GM10248 (cell line): ENCODE measurements at regions not wholly inside any gene's neighbourhood (a gene's known extent, or its start where the extent isn't known, plus 50 kb on each side); places are given as distances from the start of the nearest gene placed in this dataset.

ENCODE experiments used
- CTCF ChIA-PET: fragments of 300-600 bp; sonication (Branson Sonifier 250); formaldehyde crosslinking; extraction: SDS; loops from one replicate; lab custom pipeline; 2021; ENCODE audit warnings: antibody characterized with exemption; lab: Yijun Ruan, JAX
- POLR2A ChIA-PET: fragments of 350-650 bp; sonication (Branson Sonifier 250); formaldehyde crosslinking; extraction: SDS; loops from one replicate; lab custom pipeline; 2020; ENCODE audit warnings: antibody characterized with exemption; lab: Yijun Ruan, JAX
- DNase-seq: peaks from one replicate; pipeline ENCODE4 v3.0.0; 2012; ENCODE audit errors: extremely low spot score
- TF ChIP-seq, protein P1 (sequence below): IDR thresholded peaks from 2 replicates; pipeline ENCODE4 v1.5.1; 2012; ENCODE audit warnings: mild to moderate bottlenecking, low read depth; ENCODE audit errors: extremely low read depth, missing control alignments, control extremely low read depth

DNA sequence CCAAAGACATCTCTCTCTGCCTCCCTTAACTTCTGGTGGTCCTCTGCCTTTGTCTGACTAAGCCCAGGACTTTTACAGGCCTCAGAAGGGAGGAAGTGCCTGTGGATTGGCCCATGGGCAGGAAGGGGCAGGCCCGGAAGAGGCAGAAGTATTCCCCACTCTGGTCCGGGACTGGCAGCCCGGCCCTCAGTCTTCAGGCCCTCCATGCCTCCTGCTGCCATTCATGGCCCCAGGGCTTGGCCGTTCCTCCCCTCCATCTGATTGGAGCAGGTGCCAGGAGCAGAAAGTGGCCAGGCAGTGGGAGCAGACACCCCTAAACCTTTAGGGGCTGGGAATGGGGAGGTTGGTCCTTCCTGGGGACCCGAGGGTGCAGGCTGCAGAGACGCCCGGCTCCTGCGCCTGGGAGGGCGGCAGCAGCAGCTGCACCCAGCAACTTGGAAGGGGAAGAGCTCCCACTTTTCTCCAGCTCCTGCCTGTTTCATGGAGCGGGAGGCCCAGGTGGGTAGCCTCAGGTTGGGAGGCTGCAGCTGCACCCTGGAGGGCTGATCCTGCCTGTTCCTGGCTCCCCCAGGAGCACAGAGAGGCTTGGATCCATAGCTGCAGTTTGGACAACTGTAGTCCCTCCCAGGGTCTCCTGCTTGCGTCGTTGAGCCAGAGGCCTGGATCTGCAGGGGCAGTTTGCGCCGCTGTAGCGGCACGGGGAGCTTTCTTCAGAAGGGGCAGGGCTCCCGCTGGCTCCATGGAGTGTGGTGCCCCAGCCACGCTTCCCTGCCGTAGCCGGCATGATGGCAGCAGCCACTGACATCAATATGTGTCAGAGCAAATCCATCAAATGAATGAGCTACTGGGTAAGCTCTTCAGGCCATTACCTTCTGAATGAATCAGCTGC lies 661.5 kb upstream of the NUDT12 start:
- ChIA-PET CTCF (interaction anchor here (1.1 kb wide), 1 partner anchor 10 kb away, joined by 3 read pairs; no protein-coding TSS in a partner anchor), POLR2A (no interaction called here)
- TF ChIP-seq, protein P1, sequence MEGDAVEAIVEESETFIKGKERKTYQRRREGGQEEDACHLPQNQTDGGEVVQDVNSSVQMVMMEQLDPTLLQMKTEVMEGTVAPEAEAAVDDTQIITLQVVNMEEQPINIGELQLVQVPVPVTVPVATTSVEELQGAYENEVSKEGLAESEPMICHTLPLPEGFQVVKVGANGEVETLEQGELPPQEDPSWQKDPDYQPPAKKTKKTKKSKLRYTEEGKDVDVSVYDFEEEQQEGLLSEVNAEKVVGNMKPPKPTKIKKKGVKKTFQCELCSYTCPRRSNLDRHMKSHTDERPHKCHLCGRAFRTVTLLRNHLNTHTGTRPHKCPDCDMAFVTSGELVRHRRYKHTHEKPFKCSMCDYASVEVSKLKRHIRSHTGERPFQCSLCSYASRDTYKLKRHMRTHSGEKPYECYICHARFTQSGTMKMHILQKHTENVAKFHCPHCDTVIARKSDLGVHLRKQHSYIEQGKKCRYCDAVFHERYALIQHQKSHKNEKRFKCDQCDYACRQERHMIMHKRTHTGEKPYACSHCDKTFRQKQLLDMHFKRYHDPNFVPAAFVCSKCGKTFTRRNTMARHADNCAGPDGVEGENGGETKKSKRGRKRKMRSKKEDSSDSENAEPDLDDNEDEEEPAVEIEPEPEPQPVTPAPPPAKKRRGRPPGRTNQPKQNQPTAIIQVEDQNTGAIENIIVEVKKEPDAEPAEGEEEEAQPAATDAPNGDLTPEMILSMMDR: no peak
- DNase-seq: no peak

DNA sequence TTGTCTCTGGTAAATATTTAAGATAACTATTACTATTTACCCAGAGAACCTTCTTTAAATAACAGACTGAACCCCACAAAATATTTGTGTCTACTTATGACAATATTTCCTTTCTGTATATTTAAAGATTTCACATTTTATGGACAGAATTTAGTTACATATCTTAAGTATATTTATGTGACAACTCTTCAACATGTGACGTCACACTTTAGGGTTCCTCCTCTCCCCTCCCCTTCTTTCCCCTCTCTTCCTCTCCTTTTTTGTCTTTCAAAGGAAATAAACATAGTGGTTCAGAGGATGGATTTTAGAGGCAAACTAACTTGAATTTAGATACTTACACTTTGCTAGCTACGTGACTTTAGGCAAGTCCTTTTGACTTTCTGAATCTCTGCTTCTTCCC lies 655.6 kb upstream of the NUDT12 start:
- DNase-seq: no peak
- POLR2A ChIA-PET: no interaction called here
- CTCF ChIA-PET: interaction anchor here (2.8 kb wide), 1 partner anchor 11 kb away, joined by 7 read pairs; no protein-coding TSS in a partner anchor
- TF ChIP-seq, protein P1: no peak

DNA sequence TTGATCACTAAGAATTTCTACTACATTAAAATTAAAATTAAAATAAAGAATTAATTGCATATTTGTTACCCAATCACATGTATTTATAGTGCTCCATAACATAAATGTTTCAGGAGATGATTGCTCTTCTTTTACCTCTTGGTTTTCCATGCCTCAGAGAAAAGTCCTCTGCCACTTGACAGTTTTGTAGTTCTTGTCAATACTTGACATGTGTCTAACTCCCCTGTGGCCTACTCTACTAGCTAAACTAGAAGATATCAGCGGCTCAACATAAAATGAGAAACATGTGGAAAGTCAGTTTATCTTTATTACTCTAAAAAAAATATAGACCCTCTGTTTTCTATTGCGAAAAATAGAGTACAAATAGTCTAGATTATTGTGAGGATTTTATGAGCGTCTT lies 650.6 kb upstream of the NUDT12 start:
- CTCF ChIA-PET: interaction anchor here (0.8 to 1.4 kb wide), 2 partner anchors 8 to 17 kb away, joined by 3 to 5 read pairs; no protein-coding TSS in a partner anchor
- TF ChIP-seq, protein P1: no peak
- no peak for DNase-seq
- POLR2A ChIA-PET: no interaction called here

DNA sequence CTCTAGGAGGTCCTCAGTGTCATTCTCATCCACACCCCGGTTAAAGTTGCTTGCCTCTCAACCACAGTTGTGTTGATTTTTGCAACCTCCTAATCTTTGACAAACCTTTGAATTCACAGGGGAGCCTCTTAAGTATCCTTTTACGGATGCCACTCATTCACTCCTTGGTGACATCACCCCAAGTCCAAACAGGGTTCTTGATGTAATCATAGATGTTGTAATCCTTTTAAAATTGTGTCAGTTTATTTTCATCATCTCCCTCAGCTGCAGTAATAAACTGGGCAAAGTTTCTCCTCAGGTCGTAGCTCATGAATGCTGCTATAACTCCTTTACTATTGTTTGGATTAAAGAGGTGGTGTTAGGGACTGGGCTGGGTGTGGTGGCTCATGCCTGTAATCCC lies 637.2 kb upstream of the NUDT12 start:
- TF ChIP-seq, protein P1: no peak
- DNase-seq: no peak
- POLR2A ChIA-PET: no interaction called here
- CTCF ChIA-PET: no interaction called here

DNA sequence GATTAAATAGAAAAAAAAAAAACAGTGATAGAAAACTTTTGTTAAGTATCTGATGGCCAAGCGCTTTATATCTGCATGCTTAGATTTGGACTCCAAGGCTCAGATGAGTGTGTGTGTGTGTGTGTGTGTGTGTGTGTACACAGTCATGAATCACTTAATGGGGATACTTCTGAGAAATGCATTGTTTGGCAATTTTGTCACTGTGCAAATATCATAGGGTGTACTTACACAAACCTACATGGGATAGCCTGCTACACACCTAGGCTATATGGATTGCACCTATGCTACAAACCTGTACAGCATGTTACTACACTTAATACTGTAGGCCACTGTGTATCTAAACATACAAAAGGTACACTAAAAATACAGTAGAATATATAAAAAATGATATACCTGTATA lies 635.6 kb upstream of the NUDT12 start:
- ChIA-PET POLR2A (no interaction called here), CTCF (no interaction called here)
- TF ChIP-seq, protein P1: no peak
- DNase-seq: no peak

DNA sequence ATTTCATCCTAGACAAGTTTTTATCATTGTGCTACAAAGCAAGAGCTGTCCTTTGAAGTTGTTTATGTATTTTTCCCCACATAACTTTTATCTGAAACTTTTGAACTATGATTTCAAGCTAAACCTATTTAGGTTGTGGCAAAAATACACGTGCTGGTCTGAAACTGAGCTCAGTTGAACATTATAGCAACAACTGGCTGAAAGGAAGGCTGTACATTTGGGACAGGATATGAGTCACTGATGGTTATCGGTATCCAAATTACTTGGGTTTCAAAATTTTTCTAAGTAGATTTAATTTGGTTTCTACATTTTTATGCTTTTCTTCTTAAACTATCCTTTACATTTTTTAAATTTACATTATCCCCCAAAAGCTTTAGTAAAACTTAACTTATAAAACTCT lies 627.3 kb upstream of the NUDT12 start:
- TF ChIP-seq, protein P1: no peak
- ChIA-PET CTCF (interaction anchor here (2.5 kb wide), 1 partner anchor 10 kb away, joined by 7 read pairs; no protein-coding TSS in a partner anchor), POLR2A (no interaction called here)
- no peak for DNase-seq
